ENCODE measurements at regions not wholly inside any gene's neighbourhood (a gene's known extent, or its start where the extent isn't known, plus 50 kb on each side); places are given as distances from the start of the nearest gene placed in this dataset.
"Not testable (repeated sequence)": the region's sequence is repeated elsewhere in the genome, so short reads cannot be mapped to it uniquely, and the experiment has no call there.

DNA sequence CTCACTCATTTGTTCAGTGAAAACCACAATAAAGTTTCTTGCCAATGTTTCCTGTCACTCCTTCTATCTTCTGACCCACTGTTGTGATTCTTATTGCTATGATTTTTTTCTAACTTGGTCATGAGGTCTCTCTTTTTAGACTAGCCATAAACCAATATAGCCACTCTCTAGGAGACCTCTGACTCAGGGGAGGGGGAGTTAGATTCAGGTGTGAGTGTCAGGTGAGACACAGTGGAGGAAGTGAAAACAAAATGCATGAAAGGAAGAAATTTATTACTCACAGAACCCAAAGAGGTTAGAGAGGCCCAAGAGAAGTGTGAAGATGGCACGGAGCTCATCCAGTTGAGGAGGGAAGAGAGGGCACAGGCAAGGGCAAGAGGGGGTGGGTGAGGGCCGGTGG is 94.4 kb upstream of the PRSS3 start:
- not testable (repeated sequence) for TF ChIP-seq POLR2AphosphoS5, POLR2A (IDR thresholded peaks at IDR 0.05)
- TF ChIP-seq, protein P1, sequence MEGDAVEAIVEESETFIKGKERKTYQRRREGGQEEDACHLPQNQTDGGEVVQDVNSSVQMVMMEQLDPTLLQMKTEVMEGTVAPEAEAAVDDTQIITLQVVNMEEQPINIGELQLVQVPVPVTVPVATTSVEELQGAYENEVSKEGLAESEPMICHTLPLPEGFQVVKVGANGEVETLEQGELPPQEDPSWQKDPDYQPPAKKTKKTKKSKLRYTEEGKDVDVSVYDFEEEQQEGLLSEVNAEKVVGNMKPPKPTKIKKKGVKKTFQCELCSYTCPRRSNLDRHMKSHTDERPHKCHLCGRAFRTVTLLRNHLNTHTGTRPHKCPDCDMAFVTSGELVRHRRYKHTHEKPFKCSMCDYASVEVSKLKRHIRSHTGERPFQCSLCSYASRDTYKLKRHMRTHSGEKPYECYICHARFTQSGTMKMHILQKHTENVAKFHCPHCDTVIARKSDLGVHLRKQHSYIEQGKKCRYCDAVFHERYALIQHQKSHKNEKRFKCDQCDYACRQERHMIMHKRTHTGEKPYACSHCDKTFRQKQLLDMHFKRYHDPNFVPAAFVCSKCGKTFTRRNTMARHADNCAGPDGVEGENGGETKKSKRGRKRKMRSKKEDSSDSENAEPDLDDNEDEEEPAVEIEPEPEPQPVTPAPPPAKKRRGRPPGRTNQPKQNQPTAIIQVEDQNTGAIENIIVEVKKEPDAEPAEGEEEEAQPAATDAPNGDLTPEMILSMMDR (IDR thresholded peaks at IDR 0.05): not testable (repeated sequence)
